ENCODE measurements at regions not wholly inside any gene's neighbourhood (a gene's known extent, or its start where the extent isn't known, plus 50 kb on each side); places are given as distances from the start of the nearest gene placed in this dataset.

DNA sequence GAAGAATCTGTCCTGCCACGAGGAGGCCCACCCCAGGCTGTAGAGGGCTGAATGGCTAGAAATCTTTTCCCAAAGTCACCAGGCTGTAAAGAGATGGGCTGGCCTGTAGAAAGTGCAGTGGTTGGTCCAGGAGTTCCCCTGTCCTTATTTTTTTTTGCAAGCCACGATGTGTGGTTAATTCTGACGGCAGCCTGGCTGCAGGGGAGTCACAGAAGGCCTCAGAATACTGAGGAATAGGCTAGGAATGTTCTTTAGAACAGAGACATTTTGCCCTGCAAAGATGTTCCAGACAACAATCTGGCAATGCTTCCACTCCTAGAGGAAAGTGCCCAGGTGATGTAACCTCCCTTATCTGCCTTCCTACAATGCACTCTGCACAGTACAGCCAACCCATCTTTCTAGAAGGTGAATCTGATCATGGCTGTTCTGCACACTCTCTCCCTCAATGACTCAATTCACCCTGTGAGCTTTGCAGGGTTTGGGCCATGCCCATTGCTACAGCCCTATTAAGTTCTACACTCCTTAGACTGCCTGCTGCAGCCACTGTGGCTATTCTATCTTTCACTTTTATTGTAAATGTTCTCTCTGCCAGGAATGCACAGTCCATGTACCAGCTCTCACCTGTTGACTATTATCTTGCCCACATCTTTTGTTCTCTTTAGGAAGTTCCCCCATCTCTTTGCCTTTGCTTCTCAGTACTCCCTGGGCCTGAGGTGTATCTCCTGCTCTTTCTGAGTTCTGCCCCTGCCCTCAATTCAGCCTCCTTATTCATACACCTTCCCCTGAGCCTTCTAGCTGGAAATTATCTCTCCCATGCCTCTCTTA lies 377.8 kb upstream of the CLINT1 start:
- no peaks in the 10 kb centered on the region for H3K79me2 ChIP-seq (ENCODE audit: insufficient read depth, low read length)
- H4K20me1 ChIP-seq (ENCODE audit: low read depth, low read length) = no peaks in the 10 kb centered on the region
- no peaks in the 10 kb centered on the region for H3K36me3 ChIP-seq (ENCODE audit: low read length)
- TF ChIP-seq, protein P1, sequence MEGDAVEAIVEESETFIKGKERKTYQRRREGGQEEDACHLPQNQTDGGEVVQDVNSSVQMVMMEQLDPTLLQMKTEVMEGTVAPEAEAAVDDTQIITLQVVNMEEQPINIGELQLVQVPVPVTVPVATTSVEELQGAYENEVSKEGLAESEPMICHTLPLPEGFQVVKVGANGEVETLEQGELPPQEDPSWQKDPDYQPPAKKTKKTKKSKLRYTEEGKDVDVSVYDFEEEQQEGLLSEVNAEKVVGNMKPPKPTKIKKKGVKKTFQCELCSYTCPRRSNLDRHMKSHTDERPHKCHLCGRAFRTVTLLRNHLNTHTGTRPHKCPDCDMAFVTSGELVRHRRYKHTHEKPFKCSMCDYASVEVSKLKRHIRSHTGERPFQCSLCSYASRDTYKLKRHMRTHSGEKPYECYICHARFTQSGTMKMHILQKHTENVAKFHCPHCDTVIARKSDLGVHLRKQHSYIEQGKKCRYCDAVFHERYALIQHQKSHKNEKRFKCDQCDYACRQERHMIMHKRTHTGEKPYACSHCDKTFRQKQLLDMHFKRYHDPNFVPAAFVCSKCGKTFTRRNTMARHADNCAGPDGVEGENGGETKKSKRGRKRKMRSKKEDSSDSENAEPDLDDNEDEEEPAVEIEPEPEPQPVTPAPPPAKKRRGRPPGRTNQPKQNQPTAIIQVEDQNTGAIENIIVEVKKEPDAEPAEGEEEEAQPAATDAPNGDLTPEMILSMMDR (IDR thresholded peaks at IDR 0.05; ENCODE audit: insufficient read depth, low read length, poor library complexity, severe bottlenecking) = no peak
- no peak for TF ChIP-seq EZH2phosphoT487 (conservative IDR thresholded peaks at IDR 0.05; ENCODE audit: low read length)
- no peaks in the 10 kb centered on the region for H3K27me3 ChIP-seq (ENCODE audit: low read length)
- H3K4me2 ChIP-seq (ENCODE audit: low read depth, low read length, poor library complexity, severe bottlenecking) = no peak overlapping the region
- no peak overlapping the region for H3K9ac ChIP-seq (ENCODE audit: low read length)
- no peaks in the 10 kb centered on the region for H3F3A ChIP-seq (ENCODE audit: insufficient read depth)
- no peak overlapping the region for H3K27ac ChIP-seq (ENCODE audit: low read depth, low read length)
- H3K9me2 ChIP-seq (replicated peaks; ENCODE audit: insufficient read depth, low read length) = no peaks in the 10 kb centered on the region
- no peak overlapping the region for H2AFZ ChIP-seq (ENCODE audit: low read depth, low read length, severe bottlenecking)
- H3K4me3 ChIP-seq (ENCODE audit: insufficient read depth, low read length, poor library complexity, severe bottlenecking) = no peak overlapping the region
- no peaks in the 10 kb centered on the region for H3K9me3 ChIP-seq (ENCODE audit: insufficient read depth, low read length)

DNA sequence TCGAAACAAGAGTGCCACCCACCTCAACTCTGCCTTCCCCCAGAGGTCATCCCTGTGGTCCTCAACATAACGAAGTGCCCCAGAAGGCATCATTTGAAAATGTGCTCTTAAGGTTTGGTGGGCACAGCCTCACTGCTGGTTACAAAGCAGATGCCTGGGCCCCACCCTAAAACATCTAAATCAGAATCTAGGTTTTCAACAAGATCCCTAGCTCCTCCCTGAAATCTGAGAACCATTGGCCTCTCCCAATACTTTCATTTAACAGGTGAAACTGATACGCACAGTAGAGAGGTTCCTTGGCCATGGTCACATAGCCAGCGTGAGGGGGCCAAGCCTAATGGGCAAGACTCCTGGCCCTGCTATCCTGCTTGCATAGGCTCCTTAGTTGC lies 376.2 kb upstream of the CLINT1 start:
- Histone ChIP-seq H3K4me2 (ENCODE audit: low read depth, low read length, poor library complexity, severe bottlenecking) (no peak overlapping the region), H3K27ac (ENCODE audit: low read depth, low read length) (no peak overlapping the region), H3K4me3 (ENCODE audit: insufficient read depth, low read length, poor library complexity, severe bottlenecking) (no peak overlapping the region), H3K79me2 (ENCODE audit: insufficient read depth, low read length) (no peaks in the 10 kb centered on the region), H3K9ac (ENCODE audit: low read length) (no peak overlapping the region), H3F3A (ENCODE audit: insufficient read depth) (no peaks in the 10 kb centered on the region), H2AFZ (ENCODE audit: low read depth, low read length, severe bottlenecking) (no peak overlapping the region), H3K9me3 (ENCODE audit: insufficient read depth, low read length) (no peaks in the 10 kb centered on the region), H3K9me2 (replicated peaks; ENCODE audit: insufficient read depth, low read length) (no peaks in the 10 kb centered on the region), H3K36me3 (ENCODE audit: low read length) (no peaks in the 10 kb centered on the region), H3K27me3 (ENCODE audit: low read length) (no peaks in the 10 kb centered on the region), H4K20me1 (ENCODE audit: low read depth, low read length) (no peaks in the 10 kb centered on the region)
- no peak for TF ChIP-seq EZH2phosphoT487 (conservative IDR thresholded peaks at IDR 0.05; ENCODE audit: low read length)
- TF ChIP-seq, protein P1 (IDR thresholded peaks at IDR 0.05; ENCODE audit: insufficient read depth, low read length, poor library complexity, severe bottlenecking) = no peak

DNA sequence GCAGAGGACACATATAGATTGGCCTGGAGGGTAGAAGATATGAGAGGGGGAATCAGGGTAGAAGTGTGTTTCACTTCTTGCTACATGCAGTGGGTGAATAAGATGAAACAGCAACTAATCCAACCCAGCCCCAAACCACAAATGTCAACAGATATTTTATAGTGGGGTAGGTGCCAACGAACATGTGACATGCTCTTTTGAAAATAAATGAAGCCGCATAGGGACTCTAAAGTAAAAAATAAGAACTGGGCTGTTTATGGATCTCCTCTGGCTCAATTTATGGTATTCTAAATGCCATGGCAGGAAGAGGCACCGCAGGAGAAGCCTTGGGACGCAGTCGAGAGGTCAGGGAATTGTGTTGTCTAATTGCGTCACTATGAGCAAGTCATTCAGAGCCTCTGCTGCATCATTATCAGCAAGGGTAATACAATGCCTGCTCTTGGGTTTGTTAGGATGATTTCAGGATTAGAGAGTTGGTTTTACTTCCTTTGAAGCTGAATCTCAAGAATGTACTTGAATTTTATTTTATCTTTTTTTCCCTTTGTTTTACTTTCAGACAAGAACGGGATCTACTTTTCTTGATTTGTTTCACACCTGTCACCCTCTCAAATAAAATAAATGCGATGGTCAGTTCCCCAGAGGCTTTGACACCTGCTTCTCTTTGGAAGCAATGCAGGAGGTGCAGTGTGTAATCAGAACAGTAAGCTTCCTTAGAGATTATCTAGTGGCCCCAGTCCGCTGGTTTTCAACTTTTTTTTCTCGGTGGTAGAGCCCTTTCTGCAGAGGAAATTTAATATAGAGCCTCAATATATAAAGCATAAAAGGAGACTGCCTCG lies 375.6 kb upstream of the CLINT1 start:
- Histone ChIP-seq H3K9me2 (replicated peaks; ENCODE audit: insufficient read depth, low read length) (no peaks in the 10 kb centered on the region), H4K20me1 (ENCODE audit: low read depth, low read length) (no peaks in the 10 kb centered on the region), H3K27ac (ENCODE audit: low read depth, low read length) (no peak overlapping the region), H3F3A (ENCODE audit: insufficient read depth) (no peaks in the 10 kb centered on the region), H3K36me3 (ENCODE audit: low read length) (no peaks in the 10 kb centered on the region), H3K9me3 (ENCODE audit: insufficient read depth, low read length) (no peaks in the 10 kb centered on the region), H2AFZ (ENCODE audit: low read depth, low read length, severe bottlenecking) (no peak overlapping the region), H3K9ac (ENCODE audit: low read length) (no peak overlapping the region), H3K27me3 (ENCODE audit: low read length) (no peaks in the 10 kb centered on the region), H3K4me2 (ENCODE audit: low read depth, low read length, poor library complexity, severe bottlenecking) (no peak overlapping the region), H3K79me2 (ENCODE audit: insufficient read depth, low read length) (no peaks in the 10 kb centered on the region), H3K4me3 (ENCODE audit: insufficient read depth, low read length, poor library complexity, severe bottlenecking) (no peak overlapping the region)
- TF ChIP-seq, protein P1 (IDR thresholded peaks at IDR 0.05; ENCODE audit: insufficient read depth, low read length, poor library complexity, severe bottlenecking) = no peak
- TF ChIP-seq EZH2phosphoT487 (conservative IDR thresholded peaks at IDR 0.05; ENCODE audit: low read length) = no peak

All from SU-DHL-6 (cell line).